Keratinocyte (primary cell): ENCODE measurements at regions not wholly inside any gene's neighbourhood (a gene's known extent, or its start where the extent isn't known, plus 50 kb on each side); places are given as distances from the start of the nearest gene placed in this dataset.

Source experiments
- CTCF ChIP-seq, 3 experiments: IDR thresholded peaks in 1 of 3; conservative IDR thresholded peaks in 1 of 3; optimal IDR thresholded peaks in 1 of 3; 2 replicates in 2 of 3; 3 replicates in 1 of 3; pipeline versions ENCODE3 to v1.5.1; 2011; ENCODE audit warnings: low read length in 3 of 3, mild to moderate bottlenecking in 3 of 3, moderate library complexity in 2 of 3, control low read depth in 1 of 3, inconsistent platforms in 1 of 3; ENCODE audit not compliant: insufficient read depth in 2 of 3; ENCODE audit errors: extremely low read depth in 1 of 3
- EZH2 ChIP-seq: IDR thresholded peaks from one replicate; pipeline ENCODE4 v1.6.1; 2012; ENCODE audit warnings: inconsistent platforms, mild to moderate bottlenecking, low read length, moderate library complexity

- TF ChIP-seq CTCF (optimal IDR thresholded peaks at IDR 0.05 in 1 of 3, IDR thresholded peaks at IDR 0.05 in 1 of 3, conservative IDR thresholded peaks at IDR 0.05 in 1 of 3; ENCODE audit: extremely low read depth in 1 of 3, insufficient read depth in 2 of 3, low read length in 3 of 3) (no peak), EZH2 (no peak)
Observed at GRCh38 chr12:41983856-41984255, 160.8 kb downstream of the GXYLT1 start.
